OCI-LY7 (cell line): ENCODE measurements at regions not wholly inside any gene's neighbourhood (a gene's known extent, or its start where the extent isn't known, plus 50 kb on each side); places are given as distances from the start of the nearest gene placed in this dataset.

Experiments used
- EZH2phosphoT487 ChIP-seq: fragments of 200-600 bp; sonication (generic); IDR thresholded peaks from 2 replicates; pipeline ENCODE4 v1.6.1; 2018; ENCODE audit warnings: low read depth, borderline replicate concordance, mild to moderate bottlenecking, mixed run types, antibody characterized with exemption, low read length, moderate library complexity, mixed read lengths
- TF ChIP-seq, protein P1 (sequence below): fragments of 200-600 bp; sonication (generic); conservative IDR thresholded peaks from 2 replicates; pipeline ENCODE4 v1.5.1; 2014; ENCODE audit warnings: mild to moderate bottlenecking, antibody characterized with exemption, low read length, moderate library complexity, mixed read lengths

DNA sequence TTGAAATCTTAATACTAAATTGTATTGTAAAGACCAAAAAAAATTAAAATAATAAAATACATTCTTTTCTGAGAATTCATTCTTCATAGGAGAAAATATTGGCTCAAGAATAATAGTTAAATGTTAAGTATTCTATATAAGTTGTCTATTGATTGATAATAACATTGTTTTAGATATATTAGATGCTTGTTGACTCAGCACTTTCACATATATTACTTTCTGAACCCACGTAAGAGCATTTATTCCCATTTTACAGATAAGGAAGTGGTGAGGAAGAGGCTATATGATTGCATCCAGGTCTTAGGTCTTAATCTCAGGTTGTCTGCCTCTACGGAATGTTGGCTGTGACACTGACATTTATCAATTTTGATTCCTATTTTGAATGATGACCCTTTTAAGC, 898.8 kb downstream of the TTLL7 start:
- TF ChIP-seq, protein P1, sequence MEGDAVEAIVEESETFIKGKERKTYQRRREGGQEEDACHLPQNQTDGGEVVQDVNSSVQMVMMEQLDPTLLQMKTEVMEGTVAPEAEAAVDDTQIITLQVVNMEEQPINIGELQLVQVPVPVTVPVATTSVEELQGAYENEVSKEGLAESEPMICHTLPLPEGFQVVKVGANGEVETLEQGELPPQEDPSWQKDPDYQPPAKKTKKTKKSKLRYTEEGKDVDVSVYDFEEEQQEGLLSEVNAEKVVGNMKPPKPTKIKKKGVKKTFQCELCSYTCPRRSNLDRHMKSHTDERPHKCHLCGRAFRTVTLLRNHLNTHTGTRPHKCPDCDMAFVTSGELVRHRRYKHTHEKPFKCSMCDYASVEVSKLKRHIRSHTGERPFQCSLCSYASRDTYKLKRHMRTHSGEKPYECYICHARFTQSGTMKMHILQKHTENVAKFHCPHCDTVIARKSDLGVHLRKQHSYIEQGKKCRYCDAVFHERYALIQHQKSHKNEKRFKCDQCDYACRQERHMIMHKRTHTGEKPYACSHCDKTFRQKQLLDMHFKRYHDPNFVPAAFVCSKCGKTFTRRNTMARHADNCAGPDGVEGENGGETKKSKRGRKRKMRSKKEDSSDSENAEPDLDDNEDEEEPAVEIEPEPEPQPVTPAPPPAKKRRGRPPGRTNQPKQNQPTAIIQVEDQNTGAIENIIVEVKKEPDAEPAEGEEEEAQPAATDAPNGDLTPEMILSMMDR = no peak
- TF ChIP-seq EZH2phosphoT487 = no peak
